DOHH2 (cell line): ENCODE measurements at regions not wholly inside any gene's neighbourhood (a gene's known extent, or its start where the extent isn't known, plus 50 kb on each side); places are given as distances from the start of the nearest gene placed in this dataset.
"Not testable (repeated sequence)": the region's sequence is repeated elsewhere in the genome, so short reads cannot be mapped to it uniquely, and the experiment has no call there.

ENCODE experiments used
- H3F3A ChIP-seq: fragments of 200-600 bp; sonication (generic), shearing (Covaris generic); 2 replicates; pipeline ENCODE4 v1.6.0; 2016; ENCODE audit warnings: antibody characterized with exemption, mild to moderate bottlenecking; ENCODE audit not compliant: control insufficient read depth, insufficient read depth
- H3K27ac ChIP-seq: fragments of 200-600 bp; sonication (generic); 2 replicates; pipeline ENCODE4 v1.5.1; 2014; ENCODE audit warnings: low read depth, mild to moderate bottlenecking, low read length, moderate library complexity
- H3K27me3 ChIP-seq: fragments of 200-600 bp; sonication (generic); 2 replicates; pipeline ENCODE4 v1.6.1; 2014; ENCODE audit warnings: mild to moderate bottlenecking, low read length, mixed read lengths; ENCODE audit not compliant: control insufficient read depth
- H3K36me3 ChIP-seq: fragments of 200-600 bp; sonication (generic); 2 replicates; pipeline ENCODE4 v1.6.1; 2014; ENCODE audit warnings: mild to moderate bottlenecking, low read length, moderate library complexity, mixed read lengths; ENCODE audit not compliant: control insufficient read depth
- H3K4me1 ChIP-seq: fragments of 200-600 bp; sonication (generic); 2 replicates; pipeline ENCODE4 v1.6.1; 2014; ENCODE audit warnings: mild to moderate bottlenecking, low read length, mixed read lengths; ENCODE audit not compliant: control insufficient read depth
- H3K4me2 ChIP-seq: fragments of 200-600 bp; sonication (generic); 2 replicates; pipeline ENCODE4 v1.6.0; 2014; ENCODE audit warnings: mild to moderate bottlenecking, low read length, moderate library complexity
- H3K4me3 ChIP-seq: fragments of 200-600 bp; sonication (generic); 2 replicates; pipeline ENCODE4 v1.5.1; 2014; ENCODE audit warnings: mild to moderate bottlenecking, low read length, mixed read lengths
- H3K79me2 ChIP-seq: fragments of 200-600 bp; sonication (generic); 2 replicates; pipeline ENCODE4 v1.6.1; 2014; ENCODE audit warnings: mild to moderate bottlenecking, low read length, mixed read lengths; ENCODE audit not compliant: control insufficient read depth
- H3K9me2 ChIP-seq: fragments of 200-600 bp; sonication (generic); replicated peaks from 2 replicates; pipeline ENCODE4 v1.6.1; 2014; ENCODE audit warnings: mild to moderate bottlenecking, low read length, mixed read lengths; ENCODE audit not compliant: control insufficient read depth
- H3K9me3 ChIP-seq: fragments of 200-600 bp; sonication (generic); 2 replicates; pipeline ENCODE4 v1.6.1; 2014; ENCODE audit warnings: antibody characterized with exemption, low read length, mixed read lengths; ENCODE audit not compliant: control insufficient read depth, insufficient read depth
- H4K20me1 ChIP-seq: fragments of 200-600 bp; sonication (generic); 2 replicates; pipeline ENCODE4 v1.6.0; 2014; ENCODE audit warnings: low read depth, mild to moderate bottlenecking, antibody characterized with exemption, low read length, moderate library complexity; ENCODE audit not compliant: control insufficient read depth, insufficient read depth
- EZH2phosphoT487 ChIP-seq: fragments of 200-600 bp; sonication (generic); IDR thresholded peaks from 2 replicates; pipeline ENCODE4 v1.6.1; 2017; ENCODE audit warnings: borderline replicate concordance, mild to moderate bottlenecking, antibody characterized with exemption, low read length, moderate library complexity, mixed read lengths
- TF ChIP-seq, protein P1 (sequence below): fragments of 200-600 bp; sonication (generic); IDR thresholded peaks from one replicate; pipeline ENCODE4 v1.5.1; 2014; ENCODE audit warnings: antibody characterized with exemption, mild to moderate bottlenecking, low read depth, low read length; ENCODE audit not compliant: poor library complexity, severe bottlenecking

GRCh38 chr1:201731142-201731541 lies 97.8 kb upstream of the IPO9 start:
- Histone ChIP-seq H3K36me3 (no peaks in the 10 kb centered on the region), H3K27me3 (peaks cover 2% of the 10 kb centered on the region; the same call in 1 of the 2 replicates), H3K4me3 (no peak overlapping the region), H3K27ac (no peak overlapping the region), H4K20me1 (no peaks in the 10 kb centered on the region), H3F3A (no peaks in the 10 kb centered on the region), H3K4me1 (no peaks in the 10 kb centered on the region), H3K4me2 (no peak overlapping the region), H3K9me2 (no peaks in the 10 kb centered on the region), H3K79me2 (no peaks in the 10 kb centered on the region), H3K9me3 (no peaks in the 10 kb centered on the region)
- TF ChIP-seq EZH2phosphoT487: no peak
- TF ChIP-seq, protein P1, sequence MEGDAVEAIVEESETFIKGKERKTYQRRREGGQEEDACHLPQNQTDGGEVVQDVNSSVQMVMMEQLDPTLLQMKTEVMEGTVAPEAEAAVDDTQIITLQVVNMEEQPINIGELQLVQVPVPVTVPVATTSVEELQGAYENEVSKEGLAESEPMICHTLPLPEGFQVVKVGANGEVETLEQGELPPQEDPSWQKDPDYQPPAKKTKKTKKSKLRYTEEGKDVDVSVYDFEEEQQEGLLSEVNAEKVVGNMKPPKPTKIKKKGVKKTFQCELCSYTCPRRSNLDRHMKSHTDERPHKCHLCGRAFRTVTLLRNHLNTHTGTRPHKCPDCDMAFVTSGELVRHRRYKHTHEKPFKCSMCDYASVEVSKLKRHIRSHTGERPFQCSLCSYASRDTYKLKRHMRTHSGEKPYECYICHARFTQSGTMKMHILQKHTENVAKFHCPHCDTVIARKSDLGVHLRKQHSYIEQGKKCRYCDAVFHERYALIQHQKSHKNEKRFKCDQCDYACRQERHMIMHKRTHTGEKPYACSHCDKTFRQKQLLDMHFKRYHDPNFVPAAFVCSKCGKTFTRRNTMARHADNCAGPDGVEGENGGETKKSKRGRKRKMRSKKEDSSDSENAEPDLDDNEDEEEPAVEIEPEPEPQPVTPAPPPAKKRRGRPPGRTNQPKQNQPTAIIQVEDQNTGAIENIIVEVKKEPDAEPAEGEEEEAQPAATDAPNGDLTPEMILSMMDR: no peak

DNA sequence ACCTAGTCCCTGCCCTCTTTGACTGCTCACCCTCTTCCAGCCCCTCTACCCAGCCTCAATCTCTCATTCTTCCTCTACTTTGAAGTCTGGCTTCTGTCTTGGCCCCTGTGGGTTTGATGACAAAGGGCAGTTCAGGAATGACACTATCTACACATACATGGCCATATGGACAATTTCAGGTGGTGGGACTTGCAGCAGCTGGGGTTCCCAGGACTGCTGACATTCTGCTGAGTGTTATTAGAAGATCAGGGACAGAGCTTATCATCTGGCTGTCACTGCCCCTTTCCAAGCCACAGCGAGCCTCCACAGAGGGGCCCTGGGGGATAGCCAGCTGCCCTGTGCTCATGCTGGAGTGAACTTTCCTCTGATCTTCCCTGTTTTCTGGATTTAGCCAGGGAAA lies 97.4 kb upstream of the IPO9 start:
- Histone ChIP-seq H3K36me3 (no peaks in the 10 kb centered on the region), H4K20me1 (no peaks in the 10 kb centered on the region), H3F3A (no peaks in the 10 kb centered on the region), H3K9me3 (no peaks in the 10 kb centered on the region), H3K4me3 (no peak overlapping the region), H3K4me1 (no peaks in the 10 kb centered on the region), H3K79me2 (no peaks in the 10 kb centered on the region), H3K4me2 (no peak overlapping the region), H3K27me3 (peaks cover 2% of the 10 kb centered on the region; the same call in 1 of the 2 replicates), H3K27ac (no peak overlapping the region), H3K9me2 (no peaks in the 10 kb centered on the region)
- no peak for TF ChIP-seq EZH2phosphoT487
- TF ChIP-seq, protein P1: no peak

DNA sequence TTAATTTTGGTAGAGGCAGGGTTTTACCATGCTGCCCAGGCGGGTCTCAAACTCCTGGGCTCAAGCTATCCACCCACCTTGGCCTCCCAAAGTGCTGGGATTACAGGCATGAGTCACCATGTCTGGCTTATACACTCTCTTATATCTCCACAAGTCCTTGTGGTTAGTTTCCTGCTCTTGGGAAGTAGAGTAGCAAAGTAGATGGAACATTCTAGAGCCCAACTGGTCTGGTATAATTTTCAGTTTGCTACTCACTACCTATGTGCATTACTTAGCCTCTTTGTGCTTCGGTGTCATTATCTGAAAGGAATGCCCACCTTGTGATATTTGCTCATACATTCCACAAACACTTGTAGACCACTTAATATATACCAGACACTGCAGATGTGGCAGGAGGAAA lies 96.6 kb upstream of the IPO9 start:
- Histone ChIP-seq H3K4me1 (peaks cover 6% of the 10 kb centered on the region; the same call in 1 of the 2 replicates), H3F3A (no peaks in the 10 kb centered on the region), H3K9me2 (no peaks in the 10 kb centered on the region), H3K36me3 (no peaks in the 10 kb centered on the region), H3K79me2 (no peaks in the 10 kb centered on the region), H3K27me3 (peaks cover 4% of the 10 kb centered on the region), H3K4me3 (no peak overlapping the region), H3K27ac (no peak overlapping the region), H3K9me3 (no peaks in the 10 kb centered on the region), H4K20me1 (no peaks in the 10 kb centered on the region), H3K4me2 (no peak overlapping the region)
- TF ChIP-seq, protein P1: no peak
- no peak for TF ChIP-seq EZH2phosphoT487

GRCh38 chr1:201734221-201734620 lies 94.7 kb upstream of the IPO9 start:
- H3F3A ChIP-seq, H3K79me2 ChIP-seq, H3K9me2 ChIP-seq, H3K4me2 ChIP-seq, H3K27ac ChIP-seq, H3K9me3 ChIP-seq, H3K36me3 ChIP-seq, H3K4me3 ChIP-seq, H3K4me1 ChIP-seq, H4K20me1 ChIP-seq: not testable (repeated sequence)
- peaks cover 23% of the 10 kb centered on the region for H3K27me3 ChIP-seq
